SK-N-SH treated with all-trans-retinoic acid at 6 μM for 48 hours (cell line): ENCODE measurements at regions not wholly inside any gene's neighbourhood (a gene's known extent, or its start where the extent isn't known, plus 50 kb on each side); places are given as distances from the start of the nearest gene placed in this dataset.

ENCODE experiments used
- ATAC-seq: fragments of 200-7000 bp; cut with Tn5 transposase; 3 replicates; pipeline ENCODE4 v1.9.1; 2020; ENCODE audit warnings: mild to moderate bottlenecking, moderate library complexity
- ARNTL ChIP-seq: fragments of 450-650 bp; formaldehyde crosslinking; IDR thresholded peaks from 2 replicates; pipeline ENCODE4 v1.5.0; 2020; ENCODE audit warnings: low read depth, mild to moderate bottlenecking, moderate library complexity, borderline replicate concordance
- BACH2 ChIP-seq: fragments of 250-450 bp; sonication (Bioruptor Pico); IDR thresholded peaks from 2 replicates; pipeline ENCODE4 v1.9.0; 2021; ENCODE audit warnings: mild to moderate bottlenecking, borderline replicate concordance
- CSDC2 ChIP-seq: fragments of 250-450 bp; sonication (Bioruptor Pico); IDR thresholded peaks from 2 replicates; pipeline ENCODE4 v1.5.0; 2020; ENCODE audit warnings: mild to moderate bottlenecking, moderate library complexity
- ESRRG ChIP-seq: fragments of 250-450 bp; sonication (Bioruptor Pico); IDR thresholded peaks from 2 replicates; pipeline ENCODE4 v1.6.1; 2021; ENCODE audit warnings: mild to moderate bottlenecking
- GLIS3 ChIP-seq: fragments of 250-450 bp; sonication (Bioruptor Pico); IDR thresholded peaks from 2 replicates; pipeline ENCODE4 v1.5.0; 2020; ENCODE audit warnings: mild to moderate bottlenecking, moderate library complexity
- ISL1 ChIP-seq: fragments of 250-450 bp; sonication (Bioruptor Pico); IDR thresholded peaks from 2 replicates; pipeline ENCODE4 v2.1.2; 2022; ENCODE audit warnings: mild to moderate bottlenecking, moderate library complexity
- OSR1 ChIP-seq: fragments of 250-450 bp; sonication (Bioruptor Pico); IDR thresholded peaks from 2 replicates; pipeline ENCODE4 v1.8.0; 2022; ENCODE audit warnings: moderate library complexity, mild to moderate bottlenecking, inconsistent platforms
- PPARA ChIP-seq: fragments of 250-450 bp; sonication (Bioruptor Pico); IDR thresholded peaks from 2 replicates; pipeline ENCODE4 v1.5.0; 2020; ENCODE audit warnings: mild to moderate bottlenecking, borderline replicate concordance
- RARB ChIP-seq: fragments of 250-450 bp; sonication (Bioruptor Pico); IDR thresholded peaks from 2 replicates; pipeline ENCODE4 v1.8.0; 2021; ENCODE audit warnings: mild to moderate bottlenecking, moderate library complexity
- SNAI2 ChIP-seq: fragments of 250-450 bp; sonication (Bioruptor Pico); IDR thresholded peaks from 2 replicates; pipeline ENCODE4 v1.5.0; 2020; ENCODE audit warnings: mild to moderate bottlenecking, moderate library complexity
- TCF4 ChIP-seq: fragments of 250-450 bp; sonication (Bioruptor Pico); IDR thresholded peaks from 2 replicates; pipeline ENCODE4 v1.8.0; 2021; ENCODE audit warnings: mild to moderate bottlenecking, moderate library complexity, borderline replicate concordance
- TOX ChIP-seq: fragments of 250-450 bp; sonication (Bioruptor Pico); IDR thresholded peaks from 2 replicates; pipeline ENCODE4 v1.8.0; 2021; ENCODE audit warnings: mild to moderate bottlenecking, moderate library complexity, borderline replicate concordance
- ZC3H10 ChIP-seq: fragments of 250-450 bp; sonication (Bioruptor Pico); IDR thresholded peaks from 2 replicates; pipeline ENCODE4 v1.5.1; 2021; ENCODE audit warnings: mild to moderate bottlenecking, moderate library complexity
- ZFP3 ChIP-seq: fragments of 250-450 bp; sonication (Bioruptor Pico); IDR thresholded peaks from 2 replicates; pipeline ENCODE4 v1.5.0; 2020; ENCODE audit warnings: mild to moderate bottlenecking, moderate library complexity
- ZFP30 ChIP-seq: fragments of 450-650 bp; formaldehyde crosslinking; IDR thresholded peaks from 2 replicates; pipeline ENCODE4 v1.5.0; 2022; ENCODE audit warnings: mild to moderate bottlenecking, moderate library complexity
- ZNF565 ChIP-seq: fragments of 450-650 bp; formaldehyde crosslinking; conservative IDR thresholded peaks from 2 replicates; pipeline ENCODE4 v1.5.0; 2020; ENCODE audit warnings: low read depth, mild to moderate bottlenecking, moderate library complexity
- ZNF70 ChIP-seq: fragments of 450-650 bp; formaldehyde crosslinking; IDR thresholded peaks from 2 replicates; pipeline ENCODE4 v1.5.0; 2020; ENCODE audit warnings: mild to moderate bottlenecking, moderate library complexity
- ZNF8 ChIP-seq: fragments of 450-650 bp; formaldehyde crosslinking; IDR thresholded peaks from 2 replicates; pipeline ENCODE4 v1.5.0; 2020; ENCODE audit warnings: mild to moderate bottlenecking, moderate library complexity
- TF ChIP-seq, protein P1 (sequence below): fragments of 250-450 bp; sonication (Bioruptor Pico); IDR thresholded peaks from 2 replicates; pipeline ENCODE4 v1.8.0; 2021; ENCODE audit warnings: low read depth, mild to moderate bottlenecking, moderate library complexity, borderline replicate concordance
- TF ChIP-seq, protein P2 (sequence below): fragments of 250-450 bp; sonication (Bioruptor Pico); IDR thresholded peaks from 2 replicates; pipeline ENCODE4 v1.8.0; 2020; ENCODE audit warnings: mild to moderate bottlenecking, moderate library complexity, borderline replicate concordance
- TF ChIP-seq, protein P3 (sequence below): fragments of 250-450 bp; sonication (Bioruptor Pico); IDR thresholded peaks from 2 replicates; pipeline ENCODE4 v1.5.1; 2021; ENCODE audit warnings: mild to moderate bottlenecking, moderate library complexity
- TF ChIP-seq, protein P4 (sequence below): fragments of 250-450 bp; sonication (Bioruptor Pico); IDR thresholded peaks from 2 replicates; pipeline ENCODE4 v1.5.1; 2020; ENCODE audit warnings: low read depth, mild to moderate bottlenecking, moderate library complexity

DNA sequence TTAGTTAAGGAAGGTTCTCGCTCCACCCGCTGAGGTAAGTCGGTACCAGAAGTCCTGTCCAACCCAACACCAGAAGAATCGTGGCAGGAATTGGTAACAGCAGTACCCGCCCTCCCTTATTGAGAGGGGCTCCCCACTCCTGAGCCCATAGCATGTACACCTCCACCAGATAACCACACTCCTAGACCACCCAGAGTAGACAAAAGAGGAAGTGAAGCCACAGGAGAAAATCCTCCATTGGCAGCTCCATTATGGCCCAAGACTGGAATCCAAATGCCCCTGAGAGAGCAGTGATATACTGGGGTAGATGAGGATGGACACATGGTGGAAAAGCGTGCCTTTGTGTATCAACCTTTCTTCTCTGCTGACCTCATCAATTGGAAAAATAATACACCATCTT, 106.1 kb upstream of the EPB41L4A start:
- TF ChIP-seq ESRRG (CRISPR knock-in tag) (no peak), ZFP30 (no peak), TCF4 (CRISPR knock-in tag) (no peak)
- ATAC-seq = no peak

DNA sequence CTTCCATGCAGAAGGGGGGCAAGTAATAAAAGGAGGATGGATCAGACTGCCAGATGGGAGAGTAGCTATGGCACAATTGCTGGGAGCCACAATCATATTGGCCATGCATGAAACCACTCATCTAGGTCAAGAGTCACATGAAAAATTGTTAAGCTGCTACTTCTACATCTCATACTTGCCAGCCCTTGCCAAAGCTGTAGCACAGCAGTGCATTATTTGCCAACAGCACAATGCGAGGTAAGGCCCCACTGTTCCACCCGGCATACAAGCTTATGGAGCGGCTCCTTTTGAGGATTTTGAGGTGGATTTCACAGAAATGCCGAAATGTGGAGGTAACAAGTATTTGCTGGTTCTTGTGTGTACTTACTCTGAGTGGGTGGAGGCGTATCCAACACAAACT, 109.9 kb upstream of the EPB41L4A start:
- ATAC-seq = no peak
- TF ChIP-seq ESRRG (CRISPR knock-in tag) (no peak), ZC3H10 (CRISPR knock-in tag) (no peak), SNAI2 (CRISPR knock-in tag) (no peak), CSDC2 (CRISPR knock-in tag) (no peak), ARNTL (CRISPR knock-in tag) (no peak), ISL1 (CRISPR knock-in tag) (no peak), ZFP30 (no peak), ZFP3 (CRISPR knock-in tag) (no peak), TCF4 (CRISPR knock-in tag) (no peak), TOX (no peak), OSR1 (CRISPR knock-in tag) (no peak), ZNF70 (CRISPR knock-in tag) (no peak)
- TF ChIP-seq, protein P1, sequence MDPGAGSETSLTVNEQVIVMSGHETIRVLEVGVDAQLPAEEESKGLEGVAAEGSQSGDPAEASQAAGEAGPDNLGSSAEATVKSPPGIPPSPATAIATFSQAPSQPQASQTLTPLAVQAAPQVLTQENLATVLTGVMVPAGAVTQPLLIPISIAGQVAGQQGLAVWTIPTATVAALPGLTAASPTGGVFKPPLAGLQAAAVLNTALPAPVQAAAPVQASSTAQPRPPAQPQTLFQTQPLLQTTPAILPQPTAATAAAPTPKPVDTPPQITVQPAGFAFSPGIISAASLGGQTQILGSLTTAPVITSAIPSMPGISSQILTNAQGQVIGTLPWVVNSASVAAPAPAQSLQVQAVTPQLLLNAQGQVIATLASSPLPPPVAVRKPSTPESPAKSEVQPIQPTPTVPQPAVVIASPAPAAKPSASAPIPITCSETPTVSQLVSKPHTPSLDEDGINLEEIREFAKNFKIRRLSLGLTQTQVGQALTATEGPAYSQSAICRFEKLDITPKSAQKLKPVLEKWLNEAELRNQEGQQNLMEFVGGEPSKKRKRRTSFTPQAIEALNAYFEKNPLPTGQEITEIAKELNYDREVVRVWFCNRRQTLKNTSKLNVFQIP (CRISPR knock-in tag) = no peak
- TF ChIP-seq, protein P2, sequence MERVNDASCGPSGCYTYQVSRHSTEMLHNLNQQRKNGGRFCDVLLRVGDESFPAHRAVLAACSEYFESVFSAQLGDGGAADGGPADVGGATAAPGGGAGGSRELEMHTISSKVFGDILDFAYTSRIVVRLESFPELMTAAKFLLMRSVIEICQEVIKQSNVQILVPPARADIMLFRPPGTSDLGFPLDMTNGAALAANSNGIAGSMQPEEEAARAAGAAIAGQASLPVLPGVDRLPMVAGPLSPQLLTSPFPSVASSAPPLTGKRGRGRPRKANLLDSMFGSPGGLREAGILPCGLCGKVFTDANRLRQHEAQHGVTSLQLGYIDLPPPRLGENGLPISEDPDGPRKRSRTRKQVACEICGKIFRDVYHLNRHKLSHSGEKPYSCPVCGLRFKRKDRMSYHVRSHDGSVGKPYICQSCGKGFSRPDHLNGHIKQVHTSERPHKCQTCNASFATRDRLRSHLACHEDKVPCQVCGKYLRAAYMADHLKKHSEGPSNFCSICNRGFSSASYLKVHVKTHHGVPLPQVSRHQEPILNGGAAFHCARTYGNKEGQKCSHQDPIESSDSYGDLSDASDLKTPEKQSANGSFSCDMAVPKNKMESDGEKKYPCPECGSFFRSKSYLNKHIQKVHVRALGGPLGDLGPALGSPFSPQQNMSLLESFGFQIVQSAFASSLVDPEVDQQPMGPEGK (CRISPR knock-in tag) = no peak
- TF ChIP-seq, protein P3, sequence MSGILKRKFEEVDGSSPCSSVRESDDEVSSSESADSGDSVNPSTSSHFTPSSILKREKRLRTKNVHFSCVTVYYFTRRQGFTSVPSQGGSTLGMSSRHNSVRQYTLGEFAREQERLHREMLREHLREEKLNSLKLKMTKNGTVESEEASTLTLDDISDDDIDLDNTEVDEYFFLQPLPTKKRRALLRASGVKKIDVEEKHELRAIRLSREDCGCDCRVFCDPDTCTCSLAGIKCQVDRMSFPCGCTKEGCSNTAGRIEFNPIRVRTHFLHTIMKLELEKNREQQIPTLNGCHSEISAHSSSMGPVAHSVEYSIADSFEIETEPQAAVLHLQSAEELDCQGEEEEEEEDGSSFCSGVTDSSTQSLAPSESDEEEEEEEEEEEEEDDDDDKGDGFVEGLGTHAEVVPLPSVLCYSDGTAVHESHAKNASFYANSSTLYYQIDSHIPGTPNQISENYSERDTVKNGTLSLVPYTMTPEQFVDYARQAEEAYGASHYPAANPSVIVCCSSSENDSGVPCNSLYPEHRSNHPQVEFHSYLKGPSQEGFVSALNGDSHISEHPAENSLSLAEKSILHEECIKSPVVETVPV (CRISPR knock-in tag) = no peak
- TF ChIP-seq, protein P4, sequence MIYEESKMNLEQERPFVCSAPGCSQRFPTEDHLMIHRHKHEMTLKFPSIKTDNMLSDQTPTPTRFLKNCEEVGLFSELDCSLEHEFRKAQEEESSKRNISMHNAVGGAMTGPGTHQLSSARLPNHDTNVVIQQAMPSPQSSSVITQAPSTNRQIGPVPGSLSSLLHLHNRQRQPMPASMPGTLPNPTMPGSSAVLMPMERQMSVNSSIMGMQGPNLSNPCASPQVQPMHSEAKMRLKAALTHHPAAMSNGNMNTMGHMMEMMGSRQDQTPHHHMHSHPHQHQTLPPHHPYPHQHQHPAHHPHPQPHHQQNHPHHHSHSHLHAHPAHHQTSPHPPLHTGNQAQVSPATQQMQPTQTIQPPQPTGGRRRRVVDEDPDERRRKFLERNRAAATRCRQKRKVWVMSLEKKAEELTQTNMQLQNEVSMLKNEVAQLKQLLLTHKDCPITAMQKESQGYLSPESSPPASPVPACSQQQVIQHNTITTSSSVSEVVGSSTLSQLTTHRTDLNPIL = no peak
- TF ChIP-seq, all 23 proteins: peak for 0

DNA sequence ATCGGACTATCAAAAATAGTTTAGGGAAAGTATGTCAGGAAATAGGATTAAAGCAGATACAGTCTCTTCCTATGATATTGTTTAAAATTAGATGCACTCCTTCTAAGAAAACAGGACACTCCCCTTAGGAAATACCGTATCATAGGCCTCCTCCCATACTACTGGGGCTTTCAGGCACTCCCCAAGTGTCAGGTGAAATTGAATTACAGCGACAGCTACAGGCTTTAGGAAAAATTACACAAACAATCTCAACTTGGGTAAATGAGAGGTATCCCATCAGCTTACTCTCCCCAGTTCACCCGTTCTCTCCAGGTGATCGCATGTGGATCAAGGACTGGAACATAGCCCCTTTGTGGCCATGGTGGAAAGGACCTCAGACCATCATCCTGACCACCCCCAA, 110.4 kb upstream of the EPB41L4A start:
- ATAC-seq = no peak
- TF ChIP-seq ZNF70 (CRISPR knock-in tag) = no peak
- no peak for TF ChIP-seq BACH2 (CRISPR knock-in tag)
- TF ChIP-seq GLIS3 (CRISPR knock-in tag) = no peak
- no peak for TF ChIP-seq ZNF565 (CRISPR knock-in tag)
- TF ChIP-seq PPARA = no peak
- TF ChIP-seq, protein P1 (CRISPR knock-in tag) = no peak
- no peak for TF ChIP-seq ESRRG (CRISPR knock-in tag)
- TF ChIP-seq, protein P2 (CRISPR knock-in tag) = no peak
- TF ChIP-seq, protein P3 (CRISPR knock-in tag) = no peak
- TF ChIP-seq ISL1 (CRISPR knock-in tag) = no peak
- TF ChIP-seq RARB (CRISPR knock-in tag) = no peak
- no peak for TF ChIP-seq ZNF8 (CRISPR knock-in tag)
